K562 (cell line): ENCODE measurements at regions not wholly inside any gene's neighbourhood (a gene's known extent, or its start where the extent isn't known, plus 50 kb on each side); places are given as distances from the start of the nearest gene placed in this dataset.

Experiments
- ATAC-seq: fragments of 200-7000 bp; cut with Tn5 transposase; 3 replicates; pipeline ENCODE4 v1.9.1; 2020; ENCODE audit warnings: moderate library complexity
- BruUV-seq: library from RNA; stranded (reverse); fragments of 400-500 nt; replicated peaks from 2 replicates; lab custom pipeline; 2021; lab: Mats Ljungman, UMichigan
- CTCF ChIA-PET: fragments of 300-600 bp; formaldehyde crosslinking; extraction: SDS; loops from one replicate; lab custom pipeline; 2021; ENCODE audit warnings: low intra/inter-chr PET ratio; lab: Yijun Ruan, JAX
- POLR2A ChIA-PET: fragments of 300-600, 350-650 bp; sonication (Branson Sonifier 250); formaldehyde crosslinking; extraction: SDS; loops from one replicate; lab custom pipeline; 2021; ENCODE audit warnings: antibody characterized with exemption, inconsistent platforms; lab: Yijun Ruan, JAX
- DNase-seq, 4 experiments: peaks; one replicate each; pipeline versions ENCODE4 v3.0.0 to v3.0.0-alpha.2; 2011 to 2018; ENCODE audit warnings: low spot score in 3 of 4, mixed read lengths in 3 of 4; ENCODE audit errors: extremely low read depth in 1 of 4
- FAIRE-seq: peaks from 2 replicates; lab custom pipeline; 2011; peaks lifted over from hg19 to GRCh38; lab: Jason Lieb, UNC
- H2AFZ ChIP-seq: 2 replicates; pipeline ENCODE4 v1.6.0; 2011; ENCODE audit warnings: low read depth, low read length, control low read depth, inconsistent platforms
- H3K27ac ChIP-seq: fragments of 200-600 bp; 3 replicates; pipeline ENCODE4 v1.8.0; 2011; ENCODE audit warnings: low read depth, mild to moderate bottlenecking, control low read depth, inconsistent platforms, low read length, moderate library complexity, mixed read lengths; ENCODE audit errors: extremely low read depth
- H3K27me3 ChIP-seq, 2 experiments: fragments of 300-600 bp in 1 of 2; 2 replicates in 1 of 2; 3 replicates in 1 of 2; pipeline versions ENCODE4 v1.6.0 to v1.8.0; 2011; ENCODE audit warnings: inconsistent platforms in 2 of 2, low read length in 2 of 2, mild to moderate bottlenecking in 1 of 2, mixed read lengths in 1 of 2, moderate library complexity in 1 of 2; ENCODE audit not compliant: control insufficient read depth in 2 of 2, insufficient read depth in 2 of 2
- H3K36me3 ChIP-seq: fragments of 300-600 bp; 3 replicates; pipeline ENCODE4 v1.8.0; 2011; ENCODE audit warnings: mild to moderate bottlenecking, low read length, inconsistent platforms; ENCODE audit not compliant: control insufficient read depth, insufficient read depth
- H3K4me1 ChIP-seq, 2 experiments: fragments of 200-600 bp in 1 of 2; replicated peaks in 1 of 2; 2 replicates in 1 of 2; 3 replicates in 1 of 2; pipeline versions ENCODE4 v1.5.1 to v1.8.0; 2011; ENCODE audit warnings: inconsistent platforms in 2 of 2, low read length in 2 of 2, mild to moderate bottlenecking in 1 of 2, mixed read lengths in 1 of 2, moderate library complexity in 1 of 2; ENCODE audit not compliant: control insufficient read depth in 2 of 2, insufficient read depth in 2 of 2
- H3K4me2 ChIP-seq: 2 replicates; pipeline ENCODE4 v1.6.1; 2011; ENCODE audit warnings: low read length, control low read depth, inconsistent platforms, mixed read lengths; ENCODE audit not compliant: insufficient read depth
- H3K4me3 ChIP-seq: fragments of 200-600 bp; sonication (generic), shearing (Covaris generic); 2 replicates; pipeline ENCODE4 v1.5.1; 2016; ENCODE audit warnings: control low read depth, inconsistent platforms
- H3K79me2 ChIP-seq: fragments of 200-600 bp; 3 replicates; pipeline ENCODE4 v1.8.0; 2011; ENCODE audit warnings: low read length, inconsistent platforms; ENCODE audit not compliant: control insufficient read depth, insufficient read depth
- H3K9ac ChIP-seq, 2 experiments: 2 replicates each; pipeline versions ENCODE4 v1.6.0 to v1.6.1; 2011; ENCODE audit warnings: low read depth in 2 of 2, low read length in 2 of 2, control low read depth in 1 of 2, inconsistent platforms in 1 of 2, mild to moderate bottlenecking in 1 of 2, mixed read lengths in 1 of 2; ENCODE audit not compliant: insufficient read depth in 1 of 2
- H3K9me1 ChIP-seq: one replicate; pipeline ENCODE4 v1.6.0; 2011; ENCODE audit warnings: inconsistent platforms, mild to moderate bottlenecking, low read length, moderate library complexity; ENCODE audit not compliant: control insufficient read depth, insufficient read depth
- H3K9me3 ChIP-seq: replicated peaks from 2 replicates; pipeline ENCODE4 v1.5.1; 2011; ENCODE audit warnings: low read depth, low read length, inconsistent platforms; ENCODE audit not compliant: control insufficient read depth, insufficient read depth
- H4K20me1 ChIP-seq: replicated peaks from 2 replicates; pipeline ENCODE4 v1.6.1; 2011; ENCODE audit warnings: low read length, inconsistent platforms, mixed read lengths; ENCODE audit not compliant: control insufficient read depth, insufficient read depth
- BCOR ChIP-seq: fragments of 450-650 bp; IDR thresholded peaks from 2 replicates; pipeline ENCODE4 v1.6.1; 2016
- DACH1 ChIP-seq: fragments of 450-650 bp; IDR thresholded peaks from 2 replicates; pipeline ENCODE4 v1.6.1; 2018; ENCODE audit not compliant: partially characterized antibody
- EZH2 ChIP-seq: IDR thresholded peaks from 2 replicates; pipeline ENCODE4 v1.6.1; 2012; ENCODE audit warnings: low read depth, mild to moderate bottlenecking, inconsistent platforms, low read length, borderline replicate concordance
- MNT ChIP-seq, 2 experiments: fragments of 450-650 bp; conservative IDR thresholded peaks; 2 replicates each; pipeline ENCODE4 v1.6.1; 2017; ENCODE audit warnings: mild to moderate bottlenecking in 2 of 2, moderate library complexity in 2 of 2
- RBM14 ChIP-seq: fragments of 200-400 bp; formaldehyde crosslinking; IDR thresholded peaks from 2 replicates; pipeline ENCODE4 v1.6.1; 2018; ENCODE audit warnings: low read depth, mild to moderate bottlenecking, low read length, moderate library complexity, borderline replicate concordance; ENCODE audit not compliant: insufficient read depth
- RBM15 ChIP-seq: fragments of 200-400 bp; formaldehyde crosslinking; IDR thresholded peaks from 2 replicates; pipeline ENCODE4 v1.6.1; 2018; ENCODE audit warnings: mild to moderate bottlenecking, low read length, moderate library complexity; ENCODE audit not compliant: insufficient read depth
- ZNF124 ChIP-seq: sonication (generic); formaldehyde crosslinking; IDR thresholded peaks from 2 replicates; pipeline ENCODE4 v1.8.1; 2022; ENCODE audit warnings: missing genetic modification reagents
- ZNF589 ChIP-seq: fragments of 200-800 bp; sonication (Bioruptor generic); IDR thresholded peaks from 2 replicates; pipeline ENCODE4 v1.6.1; 2016; ENCODE audit warnings: low read depth, missing genetic modification characterization, missing compliant biosample characterization
- WGBS: fragments of 100-300 bp; shearing (Covaris generic); methylation state at CpG from one replicate; pipeline ENCODE4 v1.1.6; 2016; ENCODE audit warnings: low coverage, mixed read lengths; ENCODE audit not compliant: insufficient coverage; ENCODE audit errors: missing lambda C conversion rate; 5-methylcytosine and 5-hydroxymethylcytosine counted together
- in situ Hi-C: fragments of 300-500 bp; cut with MboI; formaldehyde crosslinking; loops from 4 replicates; pipeline ENCODE4 v1.15.0; 2018; ENCODE audit warnings: inconsistent platforms, mixed read lengths
- intact Hi-C: fragments of 100-400 bp; cut with micrococcal nuclease; formaldehyde crosslinking; loops from 2 replicates; pipeline ENCODE4 v1.14.2; 2022
- TF ChIP-seq, protein P1 (sequence below): fragments of 250-450 bp; sonication (Bioruptor Pico); IDR thresholded peaks from 2 replicates; pipeline ENCODE4 v1.5.0; 2021

GRCh38 chr10:33594475-33594874, 260.0 kb upstream of the NRP1 start:
- ATAC-seq (no peak), DNase-seq (no peak), FAIRE-seq (no peak)
- Histone ChIP-seq H3K27me3 (no peaks in the 10 kb centered on the region), H3K27ac (no peak overlapping the region), H4K20me1 (no peaks in the 10 kb centered on the region), H3K9me3 (no peaks in the 10 kb centered on the region), H3K36me3 (no peaks in the 10 kb centered on the region), H3K4me3 (no peak overlapping the region), H3K9me1 (no peaks in the 10 kb centered on the region), H3K79me2 (no peaks in the 10 kb centered on the region), H2AFZ (no peak overlapping the region), H3K9ac (no peak overlapping the region), H3K4me1 (no peaks in the 10 kb centered on the region), H3K4me2 (no peak overlapping the region)
- intact Hi-C loops (no loop called here), in situ Hi-C loops (no loop called here)
- 0% methylated on average over 8 of the region's 8 CpGs for WGBS
- no TSS peak for BruUV-seq
- ChIA-PET CTCF (no interaction called here), POLR2A (no interaction called here)
- TF ChIP-seq DACH1: no peak
- TF ChIP-seq, protein P1, sequence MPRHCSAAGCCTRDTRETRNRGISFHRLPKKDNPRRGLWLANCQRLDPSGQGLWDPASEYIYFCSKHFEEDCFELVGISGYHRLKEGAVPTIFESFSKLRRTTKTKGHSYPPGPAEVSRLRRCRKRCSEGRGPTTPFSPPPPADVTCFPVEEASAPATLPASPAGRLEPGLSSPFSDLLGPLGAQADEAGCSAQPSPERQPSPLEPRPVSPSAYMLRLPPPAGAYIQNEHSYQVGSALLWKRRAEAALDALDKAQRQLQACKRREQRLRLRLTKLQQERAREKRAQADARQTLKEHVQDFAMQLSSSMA (CRISPR knock-in tag): no peak
- TF ChIP-seq RBM15: no peak
- TF ChIP-seq ZNF124 (CRISPR knock-in tag): no peak
- no peak for TF ChIP-seq EZH2
- TF ChIP-seq ZNF589 (CRISPR knock-in tag): no peak
- TF ChIP-seq BCOR: no peak
- TF ChIP-seq MNT (conservative IDR thresholded peaks at IDR 0.05): no peak
- TF ChIP-seq RBM14: no peak
